ENCODE measurements at regions not wholly inside any gene's neighbourhood (a gene's known extent, or its start where the extent isn't known, plus 50 kb on each side); places are given as distances from the start of the nearest gene placed in this dataset.

DNA sequence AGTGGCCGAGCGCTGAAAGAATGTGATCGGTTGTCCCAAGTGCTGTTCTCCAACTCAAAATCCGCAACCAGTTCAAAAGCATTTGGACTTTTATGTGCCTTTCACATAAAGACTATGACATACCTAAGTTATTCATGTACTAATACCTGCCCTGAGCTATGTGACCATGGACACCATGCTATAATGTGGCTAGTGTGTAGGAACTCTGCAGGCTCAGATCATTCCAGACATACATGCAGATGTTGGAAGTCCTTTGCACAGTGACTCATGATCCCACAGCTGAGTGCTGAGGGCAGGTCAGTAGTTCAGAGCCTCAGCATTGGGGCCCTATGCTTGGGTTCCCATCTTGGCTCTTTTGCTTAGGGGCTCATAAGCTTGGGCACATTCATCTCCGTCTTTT, 95.4 kb downstream of the IGLL1 start:
- no peak for TF ChIP-seq POLR2AphosphoS5 (IDR thresholded peaks at IDR 0.05; ENCODE audit: low read depth, low read length)
- TF ChIP-seq GABPA (IDR thresholded peaks at IDR 0.05; ENCODE audit: borderline replicate concordance, insufficient read depth, low read length): no peak
- no peak for TF ChIP-seq NRF1 (IDR thresholded peaks at IDR 0.05; ENCODE audit: low read depth, low read length)
- TF ChIP-seq, protein P1, sequence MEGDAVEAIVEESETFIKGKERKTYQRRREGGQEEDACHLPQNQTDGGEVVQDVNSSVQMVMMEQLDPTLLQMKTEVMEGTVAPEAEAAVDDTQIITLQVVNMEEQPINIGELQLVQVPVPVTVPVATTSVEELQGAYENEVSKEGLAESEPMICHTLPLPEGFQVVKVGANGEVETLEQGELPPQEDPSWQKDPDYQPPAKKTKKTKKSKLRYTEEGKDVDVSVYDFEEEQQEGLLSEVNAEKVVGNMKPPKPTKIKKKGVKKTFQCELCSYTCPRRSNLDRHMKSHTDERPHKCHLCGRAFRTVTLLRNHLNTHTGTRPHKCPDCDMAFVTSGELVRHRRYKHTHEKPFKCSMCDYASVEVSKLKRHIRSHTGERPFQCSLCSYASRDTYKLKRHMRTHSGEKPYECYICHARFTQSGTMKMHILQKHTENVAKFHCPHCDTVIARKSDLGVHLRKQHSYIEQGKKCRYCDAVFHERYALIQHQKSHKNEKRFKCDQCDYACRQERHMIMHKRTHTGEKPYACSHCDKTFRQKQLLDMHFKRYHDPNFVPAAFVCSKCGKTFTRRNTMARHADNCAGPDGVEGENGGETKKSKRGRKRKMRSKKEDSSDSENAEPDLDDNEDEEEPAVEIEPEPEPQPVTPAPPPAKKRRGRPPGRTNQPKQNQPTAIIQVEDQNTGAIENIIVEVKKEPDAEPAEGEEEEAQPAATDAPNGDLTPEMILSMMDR (IDR thresholded peaks at IDR 0.05; ENCODE audit: control extremely low read depth in 1 of 3, insufficient read depth in 1 of 3, low read depth in 1 of 3, low read length in 3 of 3): no peak
- no peak for TF ChIP-seq CREB1 (IDR thresholded peaks at IDR 0.05)
- TF ChIP-seq BRCA1 (IDR thresholded peaks at IDR 0.05; ENCODE audit: low read depth, low read length): no peak
- TF ChIP-seq JUND (IDR thresholded peaks at IDR 0.05; ENCODE audit: low read length): no peak
- no peak for TF ChIP-seq RAD21 (IDR thresholded peaks at IDR 0.05 in 1 of 2, conservative IDR thresholded peaks at IDR 0.05 in 1 of 2; ENCODE audit: low read depth in 2 of 2, low read length in 2 of 2)
- TF ChIP-seq ZNF274 (IDR thresholded peaks at IDR 0.05; ENCODE audit: borderline replicate concordance, extremely low read depth, low read length): no peak
- TF ChIP-seq POU5F1 (IDR thresholded peaks at IDR 0.05; ENCODE audit: low read depth, low read length): no peak
- TF ChIP-seq EZH2 (IDR thresholded peaks at IDR 0.05; ENCODE audit: low read depth, low read length, severe bottlenecking): no peak
- no peak for TF ChIP-seq TAF1 (IDR thresholded peaks at IDR 0.05; ENCODE audit: low read depth, low read length)
- no peak for TF ChIP-seq EP300 (IDR thresholded peaks at IDR 0.05; ENCODE audit: borderline replicate concordance in 1 of 2, low read depth in 2 of 2, low read length in 2 of 2)
- no peak for TF ChIP-seq RFX5 (IDR thresholded peaks at IDR 0.05; ENCODE audit: borderline replicate concordance, low read depth, low read length)

All from H1 (cell line).